Neuronal stem cell (in vitro differentiated cells): ENCODE measurements at regions not wholly inside any gene's neighbourhood (a gene's known extent, or its start where the extent isn't known, plus 50 kb on each side); places are given as distances from the start of the nearest gene placed in this dataset.

Source experiments
- DNase-seq: peaks from one replicate; pipeline ENCODE4 v3.0.0-alpha.2; 2013; ENCODE audit warnings: low spot score
- H2AFZ ChIP-seq: one replicate; pipeline ENCODE4 v1.6.1; 2013; ENCODE audit warnings: mild to moderate bottlenecking, low read length, inconsistent platforms
- H2AK5ac ChIP-seq: 2 replicates; pipeline ENCODE4 v1.6.1; 2013; ENCODE audit warnings: low read depth, mild to moderate bottlenecking, inconsistent platforms, low read length, moderate library complexity, mixed read lengths
- H2BK120ac ChIP-seq: 2 replicates; pipeline ENCODE4 v1.6.1; 2013; ENCODE audit warnings: low read depth, mild to moderate bottlenecking, inconsistent platforms, low read length, moderate library complexity, mixed read lengths
- H2BK12ac ChIP-seq: one replicate; pipeline ENCODE4 v1.6.1; 2013; ENCODE audit warnings: low read length, inconsistent platforms
- H2BK15ac ChIP-seq: 2 replicates; pipeline ENCODE4 v1.6.1; 2013; ENCODE audit warnings: mild to moderate bottlenecking, low read length, inconsistent platforms, mixed read lengths
- H2BK5ac ChIP-seq: one replicate; pipeline ENCODE4 v1.6.1; 2013; ENCODE audit warnings: inconsistent platforms, mild to moderate bottlenecking, low read length, moderate library complexity
- H3K14ac ChIP-seq: one replicate; pipeline ENCODE4 v1.6.1; 2013; ENCODE audit warnings: low read length, inconsistent platforms
- H3K18ac ChIP-seq: 2 replicates; pipeline ENCODE4 v1.6.1; 2013; ENCODE audit warnings: low read length, inconsistent platforms
- H3K23ac ChIP-seq: 2 replicates; pipeline ENCODE4 v1.6.1; 2013; ENCODE audit warnings: low read depth, mild to moderate bottlenecking, mixed read lengths, low read length, inconsistent platforms; ENCODE audit not compliant: poor library complexity
- H3K27ac ChIP-seq: replicated peaks from 3 replicates; pipeline ENCODE4 v1.5.1; 2013; ENCODE audit warnings: low read length, inconsistent platforms
- H3K27me3 ChIP-seq, 3 experiments: 2 replicates each; pipeline ENCODE4 v1.6.1; 2013; ENCODE audit warnings: low read length in 3 of 3, mild to moderate bottlenecking in 2 of 3, inconsistent platforms in 1 of 3, low read depth in 1 of 3, mixed read lengths in 1 of 3, moderate library complexity in 1 of 3; ENCODE audit not compliant: control insufficient read depth in 3 of 3, insufficient read depth in 3 of 3
- H3K36me3 ChIP-seq, 2 donors: replicated peaks in 1 of 2; 2 replicates each; pipeline ENCODE4 v1.6.1; 2013; ENCODE audit warnings: low read length in 2 of 2; ENCODE audit not compliant: control insufficient read depth in 2 of 2, insufficient read depth in 2 of 2
- H3K4ac ChIP-seq: 2 replicates; pipeline ENCODE4 v1.6.1; 2013; ENCODE audit warnings: inconsistent platforms, mild to moderate bottlenecking, low read length, moderate library complexity
- H3K4me1 ChIP-seq, 2 donors: 1 replicate in 1 of 2; 2 replicates in 1 of 2; pipeline ENCODE4 v1.6.1; 2013; ENCODE audit warnings: low read length in 2 of 2, low read depth in 1 of 2; ENCODE audit not compliant: control insufficient read depth in 2 of 2, insufficient read depth in 1 of 2
- H3K4me2 ChIP-seq: one replicate; pipeline ENCODE4 v1.6.1; 2013; ENCODE audit warnings: mild to moderate bottlenecking, low read length, inconsistent platforms; ENCODE audit not compliant: insufficient read depth, poor library complexity, severe bottlenecking
- H3K4me3 ChIP-seq, 2 donors: 2 replicates each; pipeline ENCODE4 v1.5.1; 2013; ENCODE audit warnings: low read length in 2 of 2, mild to moderate bottlenecking in 2 of 2, inconsistent platforms in 1 of 2, moderate library complexity in 1 of 2
- H3K79me1 ChIP-seq: one replicate; pipeline ENCODE4 v1.6.1; 2013; ENCODE audit warnings: low read depth, mild to moderate bottlenecking, inconsistent platforms, low read length, moderate library complexity
- H3K9ac ChIP-seq: one replicate; pipeline ENCODE4 v1.6.1; 2013; ENCODE audit warnings: mild to moderate bottlenecking, low read depth, low read length, inconsistent platforms; ENCODE audit not compliant: poor library complexity
- H3K9me3 ChIP-seq, 2 donors: replicated peaks in 1 of 2; 2 replicates each; pipeline versions ENCODE3 to v1.6.1; 2013; ENCODE audit warnings: low read length in 2 of 2, mild to moderate bottlenecking in 2 of 2, inconsistent platforms in 1 of 2, low read depth in 1 of 2, mixed read lengths in 1 of 2, moderate library complexity in 1 of 2; ENCODE audit not compliant: control insufficient read depth in 2 of 2, insufficient read depth in 1 of 2
- H4K8ac ChIP-seq: one replicate; pipeline ENCODE4 v1.6.1; 2013; ENCODE audit warnings: low read depth, mild to moderate bottlenecking, inconsistent platforms, low read length, moderate library complexity
- H4K91ac ChIP-seq: one replicate; pipeline ENCODE4 v1.6.1; 2013; ENCODE audit warnings: low read length, low read depth, mild to moderate bottlenecking, inconsistent platforms; ENCODE audit not compliant: poor library complexity
- WGBS, 2 donors: extraction: QIAGEN DNeasy Blood & Tissue Kit; methylation state at CpG; one replicate each; pipeline ENCODE4 v1.1.7; 2013; ENCODE audit warnings: missing lambda C conversion rate in 2 of 2, mixed read lengths in 1 of 2; ENCODE audit not compliant: insufficient read length in 2 of 2, insufficient replicate concordance in 1 of 2; ENCODE audit errors: extremely low coverage in 2 of 2; 5-methylcytosine and 5-hydroxymethylcytosine counted together

- Histone ChIP-seq H3K27ac (no peak overlapping the region), H3K4me3 (no peak overlapping the region), H3K79me1 (no peaks in the 10 kb centered on the region), H3K4ac (no peak overlapping the region), H2BK5ac (no peak overlapping the region), H3K14ac (no peak overlapping the region), H4K8ac (no peak overlapping the region), H2BK12ac (no peak overlapping the region), H2BK120ac (no peak overlapping the region), H3K9ac (no peak overlapping the region), H3K27me3 (no peaks in the 10 kb centered on the region), H4K91ac (no peak overlapping the region), H3K18ac (no peak overlapping the region), H3K9me3 (no peaks in the 10 kb centered on the region), H3K23ac (no peak overlapping the region), H2AFZ (no peak overlapping the region), H3K4me2 (no peak overlapping the region), H2AK5ac (no peak overlapping the region), H2BK15ac (no peak overlapping the region), H3K36me3 (peaks cover 0 to 5% of the 10 kb centered on the region in 2 donors), H3K4me1 (peaks cover 0 to 3% of the 10 kb centered on the region in 2 donors)
- DNase-seq, result no peak
- WGBS, 2 donors, result no CpG with 5 or more reads among the region's 2 CpGs
Measured at GRCh38 chr13:73922493-73923393, 211.5 kb downstream of the KLF12 start.

- DNase-seq, result no peak
- Histone ChIP-seq H4K91ac (no peak overlapping the region), H2BK120ac (no peak overlapping the region), H3K18ac (no peak overlapping the region), H3K4me3 (no peak overlapping the region), H3K79me1 (no peaks in the 10 kb centered on the region), H3K36me3 (no peaks in the 10 kb centered on the region), H4K8ac (no peak overlapping the region), H2BK12ac (no peak overlapping the region), H3K4me2 (no peak overlapping the region), H2AFZ (no peak overlapping the region), H3K23ac (no peak overlapping the region), H3K9ac (no peak overlapping the region), H3K9me3 (no peaks in the 10 kb centered on the region), H3K27me3 (no peaks in the 10 kb centered on the region), H2BK15ac (no peak overlapping the region), H3K4ac (no peak overlapping the region), H3K14ac (no peak overlapping the region), H3K27ac (no peak overlapping the region), H2BK5ac (no peak overlapping the region), H2AK5ac (no peak overlapping the region), H3K4me1 (peaks cover 0 to 3% of the 10 kb centered on the region in 2 donors)
- no CpG with 5 or more reads among the region's 3 CpGs for WGBS, 2 donors
Measured at GRCh38 chr13:73918691-73919090, 215.5 kb downstream of the KLF12 start.

DNA sequence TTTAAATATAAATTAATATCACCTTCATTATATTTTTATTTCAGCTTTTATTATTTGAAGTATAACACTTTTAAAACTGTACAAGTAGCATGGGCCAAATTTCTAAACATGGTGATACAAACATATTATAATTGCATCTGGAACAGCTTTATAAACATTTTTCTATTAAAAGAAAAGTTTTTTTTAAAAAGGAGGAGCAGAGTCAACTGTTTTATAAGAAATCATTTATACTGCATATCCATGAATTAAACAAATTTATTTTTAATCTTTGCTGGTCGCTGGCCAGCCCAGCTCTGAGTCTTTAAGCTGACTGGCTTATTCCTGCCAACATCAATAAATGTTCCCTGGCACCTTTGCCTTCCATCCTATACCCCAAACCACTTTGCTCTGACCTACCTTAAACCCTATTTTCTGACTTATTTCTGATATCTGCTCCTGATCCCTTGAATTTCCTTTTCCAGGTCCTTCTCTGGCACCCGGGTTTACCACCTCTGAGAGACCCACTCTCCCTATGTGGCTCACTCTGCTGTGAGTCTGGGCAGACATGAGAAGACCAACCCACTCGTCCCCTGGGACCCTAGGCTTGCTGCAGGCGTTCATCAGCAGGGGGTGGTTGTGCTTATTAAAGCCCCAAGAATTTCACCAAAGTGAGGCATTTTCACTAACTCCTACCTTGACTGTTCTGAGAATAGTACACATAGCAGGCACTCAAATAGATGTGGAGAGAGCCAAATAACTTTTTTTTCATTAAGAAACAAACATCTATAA is 220.3 kb downstream of the KLF12 start:
- Histone ChIP-seq H3K23ac (no peak overlapping the region), H2AFZ (no peak overlapping the region), H3K4me2 (no peak overlapping the region), H3K18ac (no peak overlapping the region), H3K9ac (no peak overlapping the region), H4K91ac (no peak overlapping the region), H3K4ac (no peak overlapping the region), H3K9me3 (peaks cover 0 to 3% of the 10 kb centered on the region in 2 donors), H2BK5ac (no peak overlapping the region), H3K36me3 (no peaks in the 10 kb centered on the region), H2BK12ac (no peak overlapping the region), H3K4me3 (no peak overlapping the region), H3K4me1 (peaks cover 0 to 3% of the 10 kb centered on the region in 2 donors), H2BK120ac (no peak overlapping the region), H2AK5ac (no peak overlapping the region), H3K14ac (no peak overlapping the region), H3K27ac (no peak overlapping the region), H2BK15ac (no peak overlapping the region), H3K27me3 (no peaks in the 10 kb centered on the region), H3K79me1 (no peaks in the 10 kb centered on the region), H4K8ac (no peak overlapping the region)
- DNase-seq, result no peak
- WGBS, 2 donors, result no CpG with 5 or more reads among the region's 4 CpGs
